ENCODE measurements at regions not wholly inside any gene's neighbourhood (a gene's known extent, or its start where the extent isn't known, plus 50 kb on each side); places are given as distances from the start of the nearest gene placed in this dataset.
"Not testable (repeated sequence)": the region's sequence is repeated elsewhere in the genome, so short reads cannot be mapped to it uniquely, and the experiment has no call there.

DNA sequence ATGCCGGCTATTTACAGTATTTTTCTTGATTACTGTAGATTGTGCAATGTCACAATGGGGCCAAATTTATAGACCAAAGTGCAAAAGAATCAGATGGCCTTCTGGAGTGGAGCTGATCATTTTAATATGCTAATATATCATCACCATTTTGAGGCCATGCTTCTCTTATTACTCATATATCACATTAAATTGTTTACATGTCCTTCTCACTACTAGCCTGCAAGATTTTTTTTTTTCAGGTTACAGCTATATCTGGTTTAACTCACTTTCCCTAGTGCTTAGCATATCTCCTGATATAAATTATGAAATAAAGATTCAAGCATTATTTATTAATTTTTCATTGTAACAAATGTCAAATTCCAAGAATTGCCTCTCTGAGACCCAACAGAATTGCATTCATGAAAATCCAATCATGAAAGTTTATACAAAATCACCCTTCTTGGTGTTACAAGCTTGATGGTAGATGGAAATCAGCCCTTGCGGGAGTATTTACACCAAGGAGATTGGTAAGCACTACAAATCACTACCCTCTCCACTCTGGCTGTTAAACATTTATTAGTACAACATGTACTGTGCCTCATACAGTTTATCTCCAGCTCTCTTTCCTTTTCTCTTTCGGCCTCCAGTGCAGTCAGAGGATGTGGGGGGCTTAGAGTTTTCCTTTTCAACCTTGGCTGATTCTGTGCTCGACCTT lies 703.9 kb downstream of the BRINP1 start:
- no peaks in the 10 kb centered on the region for H3K27me3 ChIP-seq (ENCODE audit: insufficient read depth, insufficient read length)
- H3K4me3 ChIP-seq (ENCODE audit: insufficient read length, low read depth) = no peak overlapping the region
- H3K9ac ChIP-seq (ENCODE audit: insufficient read length, low read depth) = no peak overlapping the region
- no peak for DNase-seq (ENCODE audit: low read depth, low spot score)
- no peaks in the 10 kb centered on the region for H3K4me1 ChIP-seq (ENCODE audit: insufficient read depth, insufficient read length)
- H3K9me3 ChIP-seq (ENCODE audit: insufficient read depth, low read length) = no peaks in the 10 kb centered on the region
- TF ChIP-seq ZNF274 (IDR thresholded peaks at IDR 0.05; ENCODE audit: low read depth, low read length) (no peak), YY1 (IDR thresholded peaks at IDR 0.05; ENCODE audit: insufficient read depth, insufficient read length) (no peak), SUZ12 (IDR thresholded peaks at IDR 0.05; ENCODE audit: extremely low read depth, insufficient read depth, insufficient read length) (no peak)
- no peaks in the 10 kb centered on the region for H3K36me3 ChIP-seq (ENCODE audit: insufficient read depth, insufficient read length, low read length)

DNA sequence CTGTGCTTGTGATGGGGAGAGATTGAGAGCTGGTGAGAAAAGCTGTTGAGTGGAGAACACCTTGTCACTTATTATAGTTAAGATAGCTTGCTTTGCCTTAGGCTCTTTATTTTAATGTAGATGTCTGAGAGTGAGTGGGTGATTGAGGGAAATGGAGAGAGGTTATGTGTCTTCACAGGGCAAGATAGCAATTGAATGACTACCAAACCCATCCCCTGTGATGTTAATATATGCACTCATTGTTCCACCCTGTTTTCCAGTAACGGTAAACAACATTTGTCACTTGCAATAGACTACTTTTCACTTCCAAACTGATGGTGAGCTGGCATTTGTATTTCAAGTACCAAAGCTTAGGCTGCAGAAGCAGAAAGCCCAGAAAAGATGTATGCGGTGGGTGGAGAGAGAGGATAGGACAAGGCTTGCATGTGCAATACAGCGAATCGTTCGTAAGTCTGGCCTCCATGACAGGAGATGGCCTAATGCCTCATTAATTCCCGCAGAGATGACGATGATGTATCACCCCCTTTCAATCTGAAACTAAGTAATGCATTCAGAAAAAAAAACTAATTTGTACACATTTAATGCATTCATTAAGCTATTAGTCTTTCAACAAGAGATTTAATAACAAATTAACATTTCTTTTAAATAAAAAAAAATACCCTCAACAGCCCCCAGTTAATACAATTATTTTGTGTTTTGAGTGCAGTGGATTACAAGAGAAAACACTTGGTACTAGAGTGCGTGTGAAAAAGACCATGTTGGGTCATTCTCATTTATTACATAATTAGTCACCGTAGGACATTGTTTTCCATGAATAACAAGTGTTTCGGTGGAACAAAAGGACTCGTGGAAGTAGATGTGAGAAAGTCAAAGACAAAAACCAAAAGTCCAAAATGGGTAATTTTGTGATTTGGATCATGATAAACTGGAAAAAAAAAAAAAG lies 699.0 kb downstream of the BRINP1 start:
- no peak for TF ChIP-seq SUZ12 (IDR thresholded peaks at IDR 0.05; ENCODE audit: extremely low read depth, insufficient read depth, insufficient read length)
- no peak for TF ChIP-seq ZNF274 (IDR thresholded peaks at IDR 0.05; ENCODE audit: low read depth, low read length)
- TF ChIP-seq YY1 (IDR thresholded peaks at IDR 0.05; ENCODE audit: insufficient read depth, insufficient read length) = no peak
- H3K4me3 ChIP-seq (ENCODE audit: insufficient read length, low read depth) = no peak overlapping the region
- no peaks in the 10 kb centered on the region for H3K27me3 ChIP-seq (ENCODE audit: insufficient read depth, insufficient read length)
- H3K9me3 ChIP-seq (ENCODE audit: insufficient read depth, low read length) = no peaks in the 10 kb centered on the region
- H3K36me3 ChIP-seq (ENCODE audit: insufficient read depth, insufficient read length, low read length) = no peaks in the 10 kb centered on the region
- peak; percentile 60 for DNase-seq (ENCODE audit: low read depth, low spot score)
- H3K9ac ChIP-seq (ENCODE audit: insufficient read length, low read depth) = no peak overlapping the region
- no peaks in the 10 kb centered on the region for H3K4me1 ChIP-seq (ENCODE audit: insufficient read depth, insufficient read length)

DNA sequence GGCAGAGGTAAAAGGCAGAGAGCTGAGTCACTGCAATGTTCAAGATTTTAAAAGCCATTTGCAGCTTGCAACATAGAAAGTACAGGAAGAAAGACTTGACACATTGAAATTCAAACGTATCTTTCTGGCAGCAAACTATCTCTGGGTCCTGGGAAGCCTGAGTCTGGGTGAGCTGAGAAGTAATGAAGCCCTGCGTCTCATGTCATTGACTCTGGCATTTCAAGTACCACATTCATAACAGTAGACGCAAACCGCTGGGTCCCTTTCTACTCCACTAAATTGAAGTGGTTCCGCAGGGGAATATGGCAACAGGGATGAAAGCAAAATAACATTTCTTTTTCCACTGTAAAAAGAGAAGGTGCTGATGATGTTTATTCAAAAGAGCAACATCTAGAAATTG lies 694.3 kb downstream of the BRINP1 start:
- Histone ChIP-seq H3K9ac (ENCODE audit: insufficient read length, low read depth) (no peak overlapping the region), H3K4me3 (ENCODE audit: insufficient read length, low read depth) (no peak overlapping the region), H3K4me1 (ENCODE audit: insufficient read depth, insufficient read length) (no peaks in the 10 kb centered on the region), H3K36me3 (ENCODE audit: insufficient read depth, insufficient read length, low read length) (no peaks in the 10 kb centered on the region), H3K9me3 (ENCODE audit: insufficient read depth, low read length) (no peaks in the 10 kb centered on the region; the same call in 1 of the 2 replicates), H3K27me3 (ENCODE audit: insufficient read depth, insufficient read length) (no peaks in the 10 kb centered on the region)
- no peak for DNase-seq (ENCODE audit: low read depth, low spot score)
- no peak for TF ChIP-seq YY1 (IDR thresholded peaks at IDR 0.05; ENCODE audit: insufficient read depth, insufficient read length)
- TF ChIP-seq SUZ12 (IDR thresholded peaks at IDR 0.05; ENCODE audit: extremely low read depth, insufficient read depth, insufficient read length) = no peak
- TF ChIP-seq ZNF274 (IDR thresholded peaks at IDR 0.05; ENCODE audit: low read depth, low read length) = no peak

DNA sequence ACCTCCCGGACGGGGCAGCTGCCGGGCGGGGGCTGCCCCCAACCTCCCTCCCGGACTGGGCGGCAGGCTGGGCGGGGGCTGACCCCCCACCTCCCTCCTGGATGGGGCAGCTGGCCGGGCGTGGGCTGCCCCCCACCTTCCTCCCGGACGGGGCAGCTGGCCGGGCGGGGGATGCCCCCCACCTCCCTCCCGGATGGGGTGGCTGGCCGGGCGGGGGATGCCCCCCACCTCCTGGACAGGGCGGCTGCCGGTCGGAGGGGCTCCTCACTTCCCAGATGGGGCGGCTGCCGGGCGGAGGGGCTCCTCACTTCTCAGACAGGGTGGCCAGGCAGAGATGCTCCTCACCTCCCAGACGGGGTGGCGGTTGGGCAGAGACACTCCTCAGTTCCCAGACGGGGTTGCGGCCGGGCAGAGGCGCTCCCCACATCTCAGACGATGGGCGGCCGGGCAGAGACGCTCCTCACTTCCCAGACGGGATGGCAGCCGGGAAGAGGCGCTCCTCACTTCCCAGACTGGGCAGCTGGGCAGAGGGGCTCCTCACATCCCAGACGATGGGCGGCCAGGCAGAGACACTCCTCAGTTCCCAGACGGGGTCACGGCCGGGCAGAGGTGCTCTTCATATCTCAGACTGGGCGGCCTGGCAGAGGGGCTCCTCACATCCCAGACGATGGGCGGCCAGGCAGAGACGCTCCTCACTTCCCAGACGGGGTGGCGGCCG lies 691.1 kb downstream of the BRINP1 start:
- H3K27me3 ChIP-seq (ENCODE audit: insufficient read depth, insufficient read length); DNase-seq (ENCODE audit: low read depth, low spot score); H3K4me3 ChIP-seq (ENCODE audit: insufficient read length, low read depth); H3K36me3 ChIP-seq (ENCODE audit: insufficient read depth, insufficient read length, low read length); H3K9me3 ChIP-seq (ENCODE audit: insufficient read depth, low read length); H3K4me1 ChIP-seq (ENCODE audit: insufficient read depth, insufficient read length); H3K9ac ChIP-seq (ENCODE audit: insufficient read length, low read depth): not testable (repeated sequence)

DNA sequence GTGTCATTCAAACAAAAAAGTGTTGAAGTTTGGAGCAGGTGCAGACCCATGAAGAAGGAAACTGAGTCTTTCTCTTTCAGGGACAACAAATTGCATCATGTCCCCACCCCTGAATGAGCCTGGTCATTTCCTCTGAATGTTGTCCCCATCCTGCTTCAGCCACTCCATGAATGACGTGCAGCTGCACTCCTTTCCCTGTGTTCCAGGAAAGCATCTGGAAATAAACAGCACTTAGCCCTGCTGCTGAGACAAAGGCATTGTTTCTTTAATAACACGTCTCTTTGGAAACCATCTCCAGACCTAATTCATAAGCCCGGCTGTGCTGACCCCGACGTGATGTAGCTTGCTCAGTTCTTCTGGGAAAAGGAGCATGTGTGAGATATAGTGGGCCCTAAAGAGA lies 682.3 kb downstream of the BRINP1 start:
- H3K27me3 ChIP-seq (ENCODE audit: insufficient read depth, insufficient read length) = no peaks in the 10 kb centered on the region
- H3K9me3 ChIP-seq (ENCODE audit: insufficient read depth, low read length) = no peaks in the 10 kb centered on the region
- DNase-seq (ENCODE audit: low read depth, low spot score) = no peak
- no peaks in the 10 kb centered on the region for H3K36me3 ChIP-seq (ENCODE audit: insufficient read depth, insufficient read length, low read length)
- no peak overlapping the region for H3K4me3 ChIP-seq (ENCODE audit: insufficient read length, low read depth)
- no peak for TF ChIP-seq YY1 (IDR thresholded peaks at IDR 0.05; ENCODE audit: insufficient read depth, insufficient read length)
- no peak for TF ChIP-seq SUZ12 (IDR thresholded peaks at IDR 0.05; ENCODE audit: extremely low read depth, insufficient read depth, insufficient read length)
- TF ChIP-seq ZNF274 (IDR thresholded peaks at IDR 0.05; ENCODE audit: low read depth, low read length) = no peak
- no peaks in the 10 kb centered on the region for H3K4me1 ChIP-seq (ENCODE audit: insufficient read depth, insufficient read length)
- no peak overlapping the region for H3K9ac ChIP-seq (ENCODE audit: insufficient read length, low read depth)

DNA sequence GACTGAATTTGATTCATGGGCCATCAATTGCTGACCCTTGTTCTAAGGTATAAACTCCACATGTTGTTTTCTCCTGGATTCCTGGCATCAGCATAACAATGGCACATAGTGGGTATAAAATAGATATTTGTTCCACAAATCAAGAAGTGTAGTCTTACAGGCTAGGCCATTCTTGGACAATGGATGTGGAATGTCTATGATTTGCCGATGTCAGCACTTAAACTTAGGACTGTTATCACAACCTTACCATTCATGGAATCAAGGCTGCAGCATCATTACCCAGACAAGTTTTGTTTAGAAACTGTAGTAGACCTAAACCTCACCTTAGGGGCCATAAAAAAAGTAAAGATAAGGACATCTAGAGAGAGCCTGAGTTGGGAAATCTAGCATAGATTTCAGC lies 680.0 kb downstream of the BRINP1 start:
- Histone ChIP-seq H3K4me3 (ENCODE audit: insufficient read length, low read depth) (no peak overlapping the region), H3K9me3 (ENCODE audit: insufficient read depth, low read length) (no peaks in the 10 kb centered on the region), H3K9ac (ENCODE audit: insufficient read length, low read depth) (no peak overlapping the region), H3K4me1 (ENCODE audit: insufficient read depth, insufficient read length) (no peaks in the 10 kb centered on the region), H3K27me3 (ENCODE audit: insufficient read depth, insufficient read length) (no peaks in the 10 kb centered on the region), H3K36me3 (ENCODE audit: insufficient read depth, insufficient read length, low read length) (no peaks in the 10 kb centered on the region)
- no peak for DNase-seq (ENCODE audit: low read depth, low spot score)
- TF ChIP-seq ZNF274 (IDR thresholded peaks at IDR 0.05; ENCODE audit: low read depth, low read length) = no peak
- no peak for TF ChIP-seq YY1 (IDR thresholded peaks at IDR 0.05; ENCODE audit: insufficient read depth, insufficient read length)
- no peak for TF ChIP-seq SUZ12 (IDR thresholded peaks at IDR 0.05; ENCODE audit: extremely low read depth, insufficient read depth, insufficient read length)

DNA sequence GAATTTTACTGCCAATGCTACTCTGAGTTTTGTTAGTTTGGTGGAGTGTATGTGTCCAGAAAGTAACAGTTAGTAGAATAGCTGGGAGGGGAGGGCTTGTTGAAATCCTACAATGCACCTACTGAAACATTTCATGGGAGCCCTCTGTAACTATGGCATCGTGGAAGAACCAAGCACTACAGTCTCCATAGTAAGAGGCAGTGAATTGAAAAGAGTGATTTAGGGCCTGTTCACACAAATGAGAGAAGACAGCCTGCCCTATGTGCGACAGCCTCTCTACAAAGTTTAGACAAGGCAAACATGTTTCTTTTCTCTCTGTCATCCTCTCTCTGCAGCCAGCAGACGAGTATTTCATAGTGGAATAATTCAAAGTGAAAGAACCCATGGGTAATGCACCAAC lies 676.6 kb downstream of the BRINP1 start:
- no peak for TF ChIP-seq ZNF274 (IDR thresholded peaks at IDR 0.05; ENCODE audit: low read depth, low read length)
- no peak for TF ChIP-seq SUZ12 (IDR thresholded peaks at IDR 0.05; ENCODE audit: extremely low read depth, insufficient read depth, insufficient read length)
- Histone ChIP-seq H3K4me1 (ENCODE audit: insufficient read depth, insufficient read length) (no peaks in the 10 kb centered on the region), H3K9ac (ENCODE audit: insufficient read length, low read depth) (no peak overlapping the region), H3K27me3 (ENCODE audit: insufficient read depth, insufficient read length) (no peaks in the 10 kb centered on the region), H3K36me3 (ENCODE audit: insufficient read depth, insufficient read length, low read length) (no peaks in the 10 kb centered on the region), H3K9me3 (ENCODE audit: insufficient read depth, low read length) (no peaks in the 10 kb centered on the region), H3K4me3 (ENCODE audit: insufficient read length, low read depth) (no peak overlapping the region)
- DNase-seq (ENCODE audit: low read depth, low spot score) = no peak
